ENCODE measurements at regions not wholly inside any gene's neighbourhood (a gene's known extent, or its start where the extent isn't known, plus 50 kb on each side); places are given as distances from the start of the nearest gene placed in this dataset.

DNA sequence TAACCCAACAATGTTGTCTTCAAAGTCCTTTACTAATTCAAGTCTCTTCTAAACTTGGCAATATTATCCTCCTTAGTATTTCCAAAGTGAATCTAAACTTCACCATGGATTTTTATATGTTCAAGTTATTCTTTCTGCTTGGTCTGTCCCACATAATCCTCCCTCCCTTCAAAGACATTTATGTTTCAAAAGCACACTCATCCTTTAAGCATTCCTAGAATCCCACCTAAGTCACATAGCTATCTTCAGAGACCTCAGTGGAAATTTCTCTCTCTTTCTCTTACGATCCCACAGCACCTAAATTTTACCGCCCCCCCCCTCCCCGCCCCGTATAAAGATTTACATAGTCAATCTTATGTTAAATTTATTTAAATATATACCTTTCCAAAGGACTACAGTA, 314.9 kb upstream of the GRIA3 start:
- Mint-ChIP-seq H3K27me3 (ENCODE audit: low read depth) (no peaks in the 10 kb centered on the region), H3K9me3 (no peaks in the 10 kb centered on the region), H3K4me1 (ENCODE audit: low read depth) (no peaks in the 10 kb centered on the region), H3K4me3 (no peak overlapping the region), H3K36me3 (ENCODE audit: low read depth) (no peaks in the 10 kb centered on the region), H3K27ac (no peak overlapping the region)
- DNase-seq (ENCODE audit: low spot score), result no peak

DNA sequence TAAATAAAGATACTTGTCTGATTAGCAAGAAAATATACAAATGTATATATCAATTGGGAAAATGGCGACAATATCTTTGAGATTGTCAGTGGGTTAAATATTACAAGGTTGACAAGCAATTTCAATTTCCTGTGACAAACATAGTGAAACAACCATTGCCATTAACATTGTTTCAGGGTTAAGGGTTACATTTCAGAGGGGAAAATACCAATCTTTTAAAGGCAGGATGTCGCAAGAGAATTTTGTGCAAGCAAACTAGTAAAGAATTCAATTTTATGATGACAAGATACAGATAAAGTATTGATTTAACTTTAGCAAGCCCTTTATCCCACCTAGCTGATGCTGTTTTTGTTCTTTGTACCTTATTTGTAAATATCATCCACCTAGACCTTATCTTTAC, 305.8 kb upstream of the GRIA3 start:
- H3K36me3 Mint-ChIP-seq (ENCODE audit: low read depth), result no peaks in the 10 kb centered on the region
- no peaks in the 10 kb centered on the region for H3K9me3 Mint-ChIP-seq
- no peak overlapping the region for H3K4me3 Mint-ChIP-seq
- no peak overlapping the region for H3K27ac Mint-ChIP-seq
- H3K27me3 Mint-ChIP-seq (ENCODE audit: low read depth), result no peaks in the 10 kb centered on the region
- DNase-seq (ENCODE audit: low spot score), result no peak
- H3K4me1 Mint-ChIP-seq (ENCODE audit: low read depth), result no peaks in the 10 kb centered on the region

DNA sequence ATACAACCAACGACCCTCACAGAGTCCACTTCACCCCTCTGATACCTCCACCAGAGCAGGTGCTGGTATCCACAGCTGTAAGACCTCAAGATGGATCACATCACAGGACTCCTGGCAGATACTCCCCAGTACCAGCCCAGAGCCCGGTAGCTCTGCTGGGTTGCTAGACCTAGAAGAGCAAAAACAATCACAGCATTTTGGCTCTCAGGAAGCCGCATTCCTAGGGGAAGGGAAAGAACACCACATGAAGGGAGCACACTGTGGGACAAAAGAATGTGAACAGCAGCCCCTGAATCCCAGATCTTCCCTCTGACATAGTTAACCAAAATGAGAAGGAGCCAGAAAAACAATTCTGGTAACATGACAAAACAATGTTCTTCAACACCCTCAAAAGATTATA, 303.1 kb upstream of the GRIA3 start:
- H3K27me3 Mint-ChIP-seq (ENCODE audit: low read depth), result no peaks in the 10 kb centered on the region
- DNase-seq (ENCODE audit: low spot score), result no peak
- H3K4me1 Mint-ChIP-seq (ENCODE audit: low read depth), result no peaks in the 10 kb centered on the region
- no peak overlapping the region for H3K27ac Mint-ChIP-seq
- no peaks in the 10 kb centered on the region for H3K36me3 Mint-ChIP-seq (ENCODE audit: low read depth)
- no peaks in the 10 kb centered on the region for H3K9me3 Mint-ChIP-seq
- H3K4me3 Mint-ChIP-seq, result no peak overlapping the region

DNA sequence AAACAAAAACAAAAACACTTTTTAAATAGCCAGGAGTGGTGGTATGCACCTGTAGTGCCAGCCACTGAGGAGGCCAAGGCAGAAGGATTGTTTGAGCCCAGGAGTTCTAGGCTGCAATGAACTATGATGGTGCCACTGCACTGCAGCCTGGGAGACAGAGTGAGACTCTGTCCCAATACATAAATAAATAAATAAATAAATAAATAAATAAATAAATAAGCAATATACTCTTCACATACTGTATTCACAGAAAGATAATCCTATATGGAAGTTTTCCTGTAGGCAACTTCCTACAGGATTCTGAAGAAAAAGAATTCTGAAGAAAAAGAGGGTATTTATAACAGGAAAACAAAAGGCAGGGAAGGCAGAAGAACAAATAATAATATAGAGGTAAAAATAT, 293.3 kb upstream of the GRIA3 start:
- H3K9me3 Mint-ChIP-seq, result no peaks in the 10 kb centered on the region
- DNase-seq (ENCODE audit: low spot score), result no peak
- H3K4me1 Mint-ChIP-seq (ENCODE audit: low read depth), result no peaks in the 10 kb centered on the region
- H3K36me3 Mint-ChIP-seq (ENCODE audit: low read depth), result no peaks in the 10 kb centered on the region
- no peak overlapping the region for H3K4me3 Mint-ChIP-seq
- no peak overlapping the region for H3K27ac Mint-ChIP-seq
- no peaks in the 10 kb centered on the region for H3K27me3 Mint-ChIP-seq (ENCODE audit: low read depth)

DNA sequence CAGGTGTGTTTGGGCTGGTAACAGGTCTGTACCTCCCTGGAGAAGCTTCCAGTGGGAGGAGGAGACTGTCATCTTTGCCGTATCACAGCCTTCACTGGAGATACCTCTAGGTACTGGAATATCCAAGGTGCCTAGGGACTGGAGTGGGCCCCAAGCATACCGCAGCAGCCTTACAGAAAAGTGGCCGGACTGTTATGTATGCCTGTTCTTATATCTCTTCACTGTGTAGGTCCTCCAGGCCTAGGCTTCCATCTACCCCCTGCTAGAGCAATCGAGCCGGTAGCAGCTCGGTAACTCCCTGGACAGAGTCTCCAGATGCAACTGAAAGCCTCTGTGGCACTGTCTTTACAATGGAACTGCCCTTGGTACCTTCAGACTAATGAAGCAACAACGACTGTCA, 277.4 kb upstream of the GRIA3 start:
- Mint-ChIP-seq H3K4me3 (no peak overlapping the region), H3K4me1 (ENCODE audit: low read depth) (no peaks in the 10 kb centered on the region), H3K9me3 (peaks cover 9% of the 10 kb centered on the region), H3K27me3 (ENCODE audit: low read depth) (no peaks in the 10 kb centered on the region), H3K36me3 (ENCODE audit: low read depth) (no peaks in the 10 kb centered on the region), H3K27ac (no peak overlapping the region)
- no peak for DNase-seq (ENCODE audit: low spot score)

DNA sequence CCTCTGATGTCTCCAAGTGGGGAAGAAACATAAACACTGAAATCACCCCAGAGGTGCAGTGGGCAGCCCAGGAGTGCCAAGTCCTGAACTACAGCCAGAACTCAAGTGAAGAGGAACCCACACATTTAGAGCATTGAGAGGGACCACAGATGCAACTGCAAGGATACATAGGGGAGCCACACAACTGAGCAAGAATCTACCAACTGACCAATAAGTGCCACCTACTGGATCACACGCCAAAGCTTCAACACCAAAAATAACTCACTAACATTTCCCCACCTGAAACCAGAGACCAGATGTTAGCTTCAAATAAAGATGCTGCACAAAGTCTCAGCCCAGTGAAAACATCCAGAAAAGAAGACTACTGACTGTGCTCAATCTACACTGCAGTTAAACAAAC, 276.7 kb upstream of the GRIA3 start:
- Mint-ChIP-seq H3K4me1 (ENCODE audit: low read depth) (no peaks in the 10 kb centered on the region), H3K4me3 (no peak overlapping the region), H3K27ac (no peak overlapping the region), H3K9me3 (peaks cover 9% of the 10 kb centered on the region), H3K27me3 (ENCODE audit: low read depth) (no peaks in the 10 kb centered on the region), H3K36me3 (ENCODE audit: low read depth) (no peaks in the 10 kb centered on the region)
- DNase-seq (ENCODE audit: low spot score), result no peak

DNA sequence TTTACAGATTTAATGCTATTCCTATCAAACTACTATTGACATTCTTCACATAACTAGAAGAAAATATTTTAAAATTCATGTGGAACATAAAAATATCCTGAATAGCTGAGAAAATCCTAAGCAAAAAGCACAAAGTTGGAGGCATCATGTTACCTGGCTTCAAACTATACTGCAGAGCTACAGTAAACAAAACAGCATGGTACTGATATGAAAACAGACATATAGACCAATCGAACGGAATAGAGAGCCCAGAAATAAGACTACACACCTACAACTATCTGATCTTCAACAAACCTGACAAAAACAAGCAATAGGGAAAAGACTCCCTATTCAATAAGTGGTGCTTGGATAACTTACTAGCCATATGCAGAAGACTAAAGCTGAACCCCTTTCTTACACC, 273.4 kb upstream of the GRIA3 start:
- no peaks in the 10 kb centered on the region for H3K4me1 Mint-ChIP-seq (ENCODE audit: low read depth)
- no peak overlapping the region for H3K27ac Mint-ChIP-seq
- H3K36me3 Mint-ChIP-seq (ENCODE audit: low read depth), result no peaks in the 10 kb centered on the region
- H3K9me3 Mint-ChIP-seq, result peaks cover 16% of the 10 kb centered on the region
- H3K27me3 Mint-ChIP-seq (ENCODE audit: low read depth), result no peaks in the 10 kb centered on the region
- no peak overlapping the region for H3K4me3 Mint-ChIP-seq
- no peak for DNase-seq (ENCODE audit: low spot score)

DNA sequence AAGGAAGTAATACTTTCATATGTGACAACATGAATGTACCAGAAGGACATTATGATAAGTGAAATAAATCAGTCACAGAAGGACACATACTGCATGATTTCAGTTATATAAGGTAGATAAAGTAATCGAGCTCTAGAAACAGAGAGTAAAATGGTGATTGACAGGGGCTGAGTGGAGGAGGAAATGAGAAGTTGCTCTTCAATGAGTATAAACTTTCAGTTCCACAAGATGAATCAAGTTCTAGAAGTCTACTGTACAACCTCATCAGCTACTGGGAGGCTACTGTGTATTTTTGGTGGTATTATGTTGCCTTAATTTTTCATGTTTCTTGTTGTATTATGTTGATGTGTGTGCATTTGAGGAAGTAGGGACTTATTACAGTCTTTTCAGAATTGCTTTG, 270.9 kb upstream of the GRIA3 start:
- Mint-ChIP-seq H3K4me3 (no peak overlapping the region), H3K4me1 (ENCODE audit: low read depth) (no peaks in the 10 kb centered on the region), H3K27ac (no peak overlapping the region), H3K27me3 (ENCODE audit: low read depth) (no peaks in the 10 kb centered on the region), H3K36me3 (ENCODE audit: low read depth) (no peaks in the 10 kb centered on the region), H3K9me3 (peaks cover 12% of the 10 kb centered on the region)
- DNase-seq (ENCODE audit: low spot score), result no peak

DNA sequence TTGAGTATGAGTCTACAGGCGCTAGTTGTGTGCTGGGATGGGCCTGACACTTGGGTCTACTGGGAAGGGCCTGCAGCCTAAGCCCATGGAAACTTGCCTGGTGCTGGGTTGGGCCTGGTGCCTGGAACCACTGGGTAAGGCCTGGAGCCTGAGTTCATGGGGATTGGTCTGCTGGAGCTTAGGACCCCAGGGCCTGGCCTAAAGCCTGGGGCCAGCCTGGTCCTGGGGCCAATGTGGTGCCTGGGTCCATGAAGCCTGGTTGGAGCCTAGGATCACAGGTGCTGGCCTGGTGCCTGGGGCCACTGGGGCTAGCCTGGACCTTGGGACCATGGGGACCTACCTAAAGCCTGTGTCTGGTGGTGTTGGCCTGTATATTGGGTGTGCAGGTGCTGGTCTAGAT, 270.3 kb upstream of the GRIA3 start:
- Mint-ChIP-seq H3K27ac (no peak overlapping the region), H3K9me3 (peaks cover 12% of the 10 kb centered on the region), H3K27me3 (ENCODE audit: low read depth) (no peaks in the 10 kb centered on the region), H3K36me3 (ENCODE audit: low read depth) (no peaks in the 10 kb centered on the region), H3K4me3 (no peak overlapping the region), H3K4me1 (ENCODE audit: low read depth) (no peaks in the 10 kb centered on the region)
- DNase-seq (ENCODE audit: low spot score), result no peak

DNA sequence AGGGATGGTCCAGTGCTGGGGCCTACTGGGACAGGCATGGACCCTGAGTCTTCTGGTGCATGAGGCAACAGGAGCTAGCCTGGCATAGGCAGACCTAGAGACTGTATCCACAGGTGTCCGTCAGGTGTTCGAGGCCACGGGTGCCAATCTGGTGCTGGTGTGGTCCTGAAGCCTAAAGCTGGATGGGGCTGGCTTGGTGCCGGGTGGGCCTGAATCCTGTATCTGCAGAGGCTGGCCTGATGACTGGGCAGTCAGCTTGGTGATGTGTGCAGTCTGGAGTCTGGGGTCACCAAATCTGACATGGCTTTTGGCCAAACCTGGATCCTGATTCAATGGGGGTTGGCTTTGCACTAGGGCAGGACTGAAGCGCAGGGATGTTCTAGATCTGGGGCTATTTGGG, 269.8 kb upstream of the GRIA3 start:
- H3K4me3 Mint-ChIP-seq, result no peak overlapping the region
- peaks cover 12% of the 10 kb centered on the region for H3K9me3 Mint-ChIP-seq
- no peaks in the 10 kb centered on the region for H3K27me3 Mint-ChIP-seq (ENCODE audit: low read depth)
- H3K36me3 Mint-ChIP-seq (ENCODE audit: low read depth), result no peaks in the 10 kb centered on the region
- no peak for DNase-seq (ENCODE audit: low spot score)
- H3K27ac Mint-ChIP-seq, result no peak overlapping the region
- H3K4me1 Mint-ChIP-seq (ENCODE audit: low read depth), result no peaks in the 10 kb centered on the region

DNA sequence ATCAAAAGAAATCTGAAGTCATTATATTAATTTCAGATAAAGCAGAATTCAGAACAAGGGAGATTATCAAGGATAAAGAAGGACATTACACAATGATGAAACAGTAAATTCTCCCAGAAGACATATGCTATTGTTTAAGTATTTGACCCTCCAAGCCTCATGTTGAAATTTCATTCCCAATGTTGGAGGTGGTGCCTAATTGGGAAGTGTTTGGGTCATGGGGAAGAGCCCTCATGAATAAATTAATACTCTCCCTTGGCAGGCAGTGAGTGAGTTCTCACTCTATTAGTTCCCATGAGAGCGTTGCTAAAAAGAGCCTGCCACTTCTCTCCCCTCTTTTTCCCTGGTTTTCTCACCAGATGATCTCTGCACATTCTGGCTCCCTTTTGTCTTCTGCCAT, 249.9 kb upstream of the GRIA3 start:
- no peak overlapping the region for H3K27ac Mint-ChIP-seq
- no peak for DNase-seq (ENCODE audit: low spot score)
- H3K4me3 Mint-ChIP-seq, result no peak overlapping the region
- H3K9me3 Mint-ChIP-seq, result no peaks in the 10 kb centered on the region
- H3K36me3 Mint-ChIP-seq (ENCODE audit: low read depth), result no peaks in the 10 kb centered on the region
- no peaks in the 10 kb centered on the region for H3K27me3 Mint-ChIP-seq (ENCODE audit: low read depth)
- no peaks in the 10 kb centered on the region for H3K4me1 Mint-ChIP-seq (ENCODE audit: low read depth)

DNA sequence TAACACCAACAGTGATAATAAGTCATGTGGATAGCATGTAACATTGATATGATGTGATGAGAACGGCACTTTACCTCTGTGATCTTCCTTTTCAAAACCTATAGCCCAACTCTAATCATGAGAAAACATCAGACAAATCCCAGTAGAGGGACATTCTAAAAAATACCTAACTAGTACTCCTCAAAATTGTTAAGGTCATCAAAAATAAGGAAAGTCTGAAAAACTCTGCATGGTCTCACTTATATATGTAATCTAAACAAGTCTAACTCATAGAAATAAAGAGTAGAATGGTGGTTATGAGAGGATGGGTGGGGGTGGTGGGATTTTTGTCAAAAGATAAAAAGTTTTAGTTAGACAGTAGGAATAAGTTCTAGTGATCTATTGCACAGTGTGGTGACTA, 243.9 kb upstream of the GRIA3 start:
- Mint-ChIP-seq H3K9me3 (peaks cover 4% of the 10 kb centered on the region), H3K4me3 (no peak overlapping the region), H3K36me3 (ENCODE audit: low read depth) (no peaks in the 10 kb centered on the region), H3K27me3 (ENCODE audit: low read depth) (no peaks in the 10 kb centered on the region), H3K27ac (no peak overlapping the region), H3K4me1 (ENCODE audit: low read depth) (no peaks in the 10 kb centered on the region)
- DNase-seq (ENCODE audit: low spot score), result no peak

DNA sequence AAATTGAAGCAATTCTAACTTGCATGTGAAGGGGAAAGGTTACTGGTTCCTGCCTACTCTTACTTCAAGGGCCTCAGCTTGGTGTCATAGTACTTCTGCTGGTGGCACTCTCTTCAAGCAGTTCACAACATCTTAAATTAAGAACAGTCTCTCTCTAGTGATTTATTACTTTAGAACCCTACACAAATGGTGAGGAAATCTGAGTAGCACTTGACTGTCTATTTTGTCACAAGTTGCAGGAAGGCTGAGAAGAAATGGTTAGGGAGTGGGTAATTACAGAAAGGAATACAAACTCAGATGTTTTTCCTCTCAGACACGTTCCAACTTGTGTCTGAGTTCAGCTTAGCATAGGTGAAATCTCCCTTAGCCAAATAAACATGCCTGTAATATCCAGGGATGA, 242.3 kb upstream of the GRIA3 start:
- H3K4me1 Mint-ChIP-seq (ENCODE audit: low read depth), result no peaks in the 10 kb centered on the region

DNA sequence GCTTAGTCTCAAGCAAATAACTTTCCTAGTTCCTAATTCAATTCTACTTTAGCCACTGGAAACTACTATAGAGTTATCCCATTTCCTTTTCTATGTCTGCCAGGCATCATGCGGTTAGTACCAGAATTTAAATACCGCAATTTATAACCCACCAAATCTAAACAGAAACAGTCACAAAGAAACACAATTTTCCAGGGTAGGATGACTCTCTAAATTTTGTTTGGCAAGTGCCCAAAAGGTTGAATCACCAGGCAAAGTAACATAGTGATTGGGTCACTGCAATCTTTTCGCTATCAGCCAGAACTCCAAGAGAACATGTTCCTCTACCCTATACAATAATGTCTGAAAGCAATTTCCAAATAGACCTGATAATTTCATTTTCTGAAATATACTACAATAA, 240.2 kb upstream of the GRIA3 start:
- Mint-ChIP-seq H3K27me3 (ENCODE audit: low read depth) (no peaks in the 10 kb centered on the region), H3K4me1 (ENCODE audit: low read depth) (no peaks in the 10 kb centered on the region), H3K4me3 (no peak overlapping the region), H3K27ac (no peak overlapping the region), H3K9me3 (peaks cover 4% of the 10 kb centered on the region), H3K36me3 (ENCODE audit: low read depth) (no peaks in the 10 kb centered on the region)
- no peak for DNase-seq (ENCODE audit: low spot score)

More for the DNA sequence above, 242.3 kb upstream of the GRIA3 start:
- Mint-ChIP-seq H3K27me3 (ENCODE audit: low read depth) (no peaks in the 10 kb centered on the region), H3K4me3 (no peak overlapping the region), H3K27ac (no peak overlapping the region), H3K36me3 (ENCODE audit: low read depth) (no peaks in the 10 kb centered on the region), H3K9me3 (peaks cover 4% of the 10 kb centered on the region)
- no peak for DNase-seq (ENCODE audit: low spot score)

DNA sequence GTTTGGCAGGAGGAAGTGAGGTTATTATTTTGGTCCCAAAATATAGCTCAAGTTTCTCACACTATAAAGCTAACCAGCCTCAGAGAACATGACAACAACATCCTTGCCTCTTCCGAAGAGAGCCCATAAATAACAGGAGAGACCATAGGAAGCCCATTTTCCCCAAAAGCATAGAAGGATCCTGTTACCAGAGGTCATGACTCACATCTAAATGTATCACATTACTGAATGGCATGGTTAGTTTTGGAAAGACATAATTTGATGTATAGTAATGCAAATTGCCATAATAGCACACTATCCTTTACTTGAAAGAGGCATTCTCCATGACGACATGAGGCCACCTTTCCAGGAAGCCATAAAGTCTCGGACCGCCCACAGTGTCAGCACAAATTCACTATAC, 238.8 kb upstream of the GRIA3 start:
- no peak for DNase-seq (ENCODE audit: low spot score)
- H3K27ac Mint-ChIP-seq, result no peak overlapping the region
- no peaks in the 10 kb centered on the region for H3K4me1 Mint-ChIP-seq (ENCODE audit: low read depth)
- H3K36me3 Mint-ChIP-seq (ENCODE audit: low read depth), result no peaks in the 10 kb centered on the region
- H3K27me3 Mint-ChIP-seq (ENCODE audit: low read depth), result no peaks in the 10 kb centered on the region
- peaks cover 4% of the 10 kb centered on the region for H3K9me3 Mint-ChIP-seq
- H3K4me3 Mint-ChIP-seq, result no peak overlapping the region

DNA sequence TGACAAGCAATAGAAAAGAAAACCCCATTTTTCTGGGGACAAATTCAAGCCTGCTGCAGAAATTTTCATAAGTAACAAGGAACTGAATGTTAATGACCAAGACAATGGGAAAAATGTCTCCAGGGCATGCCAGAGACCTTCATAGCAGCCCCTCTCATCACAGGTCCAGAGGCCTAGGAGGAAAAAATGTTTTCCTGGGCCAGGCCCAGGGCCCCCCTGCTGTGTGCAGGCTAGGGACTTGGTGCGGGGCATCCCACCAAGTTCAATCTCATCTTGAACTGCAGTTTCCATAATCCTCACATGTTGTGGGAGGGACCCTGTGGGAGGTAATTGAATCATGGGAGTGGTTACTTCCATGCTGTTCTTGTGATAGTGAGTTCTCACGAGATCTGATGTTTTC, 211.5 kb upstream of the GRIA3 start:
- Mint-ChIP-seq H3K9me3 (peaks cover 7% of the 10 kb centered on the region), H3K27me3 (ENCODE audit: low read depth) (no peaks in the 10 kb centered on the region), H3K36me3 (ENCODE audit: low read depth) (no peaks in the 10 kb centered on the region), H3K27ac (no peak overlapping the region), H3K4me3 (no peak overlapping the region), H3K4me1 (ENCODE audit: low read depth) (no peaks in the 10 kb centered on the region)
- no peak for DNase-seq (ENCODE audit: low spot score)

Measured in T-helper 2 cell treated with Interferon-gamma antibody and Interleukin-4, amounts not matched to agents 5 μg/mL and 100 μg/mL, for 36 hours (primary cell).